ENCODE measurements at regions not wholly inside any gene's neighbourhood (a gene's known extent, or its start where the extent isn't known, plus 50 kb on each side); places are given as distances from the start of the nearest gene placed in this dataset.

GRCh38 chr2:19745318-19746136 lies 156.3 kb downstream of the TTC32 start:
- Histone ChIP-seq H3K27ac (ENCODE audit: control insufficient read depth, insufficient read depth) (no peak overlapping the region), H3K9me3 (replicated peaks; ENCODE audit: control insufficient read depth, insufficient read depth, low read length) (no peaks in the 10 kb centered on the region), H3K4me1 (ENCODE audit: control insufficient read depth, insufficient read depth, low read length) (no peaks in the 10 kb centered on the region), H4K20me1 (ENCODE audit: control insufficient read depth, insufficient read depth) (no peaks in the 10 kb centered on the region), H3K27me3 (replicated peaks in 1 of 2; ENCODE audit: control insufficient read depth in 2 of 2, insufficient read depth in 2 of 2, low read length in 1 of 2) (no peaks in the 10 kb centered on the region; a peak in 1 of 4 replicates), H3K9ac (ENCODE audit: control insufficient read depth, insufficient read depth, low read length) (no peak overlapping the region), H3K4me3 (no peak overlapping the region), H3K79me2 (ENCODE audit: control insufficient read depth, insufficient read depth, low read length) (no peaks in the 10 kb centered on the region), H2AFZ (ENCODE audit: control insufficient read depth, low read depth, low read length) (no peak overlapping the region), H3K4me2 (ENCODE audit: control insufficient read depth, insufficient read depth) (no peak overlapping the region), H3K36me3 (ENCODE audit: control insufficient read depth in 2 of 2, insufficient read depth in 2 of 2, low read length in 1 of 2) (no peaks in the 10 kb centered on the region)
- ChIA-PET POLR2A (no interaction called here), CTCF (no interaction called here), RAD21 (ENCODE audit: unreplicated experiment) (no interaction called here), SMC1A (ENCODE audit: uncharacterized antibody, unreplicated experiment) (no interaction called here)
- FAIRE-seq = no peak
- intact Hi-C loops (cut with micrococcal nuclease; ENCODE audit: unreplicated experiment) (no loop called here), in situ Hi-C loops (cut with MboI) (no loop called here)
- TF ChIP-seq SMAD5 (IDR thresholded peaks at IDR 0.05; ENCODE audit: low read depth) (no peak), ATF3 (IDR thresholded peaks at IDR 0.05; ENCODE audit: borderline replicate concordance, extremely low read depth, low read depth, low read length) (no peak), HSF1 (IDR thresholded peaks at IDR 0.05; ENCODE audit: low read depth, low read length) (no peak)
- no TSS peak for BruUV-seq (replicated peaks)
- no peak for ATAC-seq
- DNase-seq (ENCODE audit: low read depth, low spot score) = no peak
- 42% methylated on average over 17 of the region's 17 CpGs for WGBS (ENCODE audit: insufficient coverage, insufficient replicate concordance, low lambda C conversion rate, missing lambda C conversion rate)

Measured in GM12878 (cell line).